Spleen (tissue), 11 donors: ENCODE measurements at regions not wholly inside any gene's neighbourhood (a gene's known extent, or its start where the extent isn't known, plus 50 kb on each side); places are given as distances from the start of the nearest gene placed in this dataset.
"Not testable (repeated sequence)": the region's sequence is repeated elsewhere in the genome, so short reads cannot be mapped to it uniquely, and the experiment has no call there.

Source experiments
- DNase-seq: peaks from one replicate; pipeline ENCODE4 v3.0.0-alpha.2; 2020
- H3K27ac ChIP-seq, 8 donors: fragments of 200-600 bp; sonication (generic) in 7 of 8; 1 replicate in 4 of 8; 2 replicates in 4 of 8; pipeline versions ENCODE4 v1.5.0 to v1.8.0; 2016 to 2021; ENCODE audit warnings: inconsistent platforms in 4 of 8, mild to moderate bottlenecking in 4 of 8, moderate library complexity in 1 of 8
- H3K27me3 ChIP-seq, 7 donors: fragments of 200-600 bp; sonication (generic) in 6 of 7; replicated peaks in 1 of 7; 1 replicate in 4 of 7; 2 replicates in 3 of 7; pipeline versions ENCODE4 v1.5.0 to v1.8.0; 2016 to 2021; ENCODE audit warnings: inconsistent platforms in 3 of 7, mild to moderate bottlenecking in 1 of 7
- H3K36me3 ChIP-seq, 6 donors: fragments of 200-600 bp; sonication (generic) in 5 of 6; 1 replicate in 4 of 6; 2 replicates in 2 of 6; pipeline versions ENCODE4 v1.5.0 to v1.8.0; 2016 to 2021; ENCODE audit warnings: inconsistent platforms in 2 of 6
- H3K4me1 ChIP-seq, 6 donors: fragments of 200-600 bp; sonication (generic) in 5 of 6; 1 replicate in 3 of 6; 2 replicates in 3 of 6; pipeline versions ENCODE4 v1.5.0 to v1.8.0; 2016 to 2021; ENCODE audit warnings: inconsistent platforms in 3 of 6
- H3K4me3 ChIP-seq, 8 donors: fragments of 200-600 bp; sonication (generic) in 7 of 8; 1 replicate in 4 of 8; 2 replicates in 4 of 8; pipeline versions ENCODE4 v1.5.0 to v1.8.0; 2016 to 2021; ENCODE audit warnings: inconsistent platforms in 4 of 8, mild to moderate bottlenecking in 4 of 8, moderate library complexity in 2 of 8
- H3K9me3 ChIP-seq, 8 donors: fragments of 200-600 bp; sonication (generic) in 7 of 8; 1 replicate in 4 of 8; 2 replicates in 4 of 8; pipeline versions ENCODE4 v1.5.0 to v1.8.0; 2016 to 2021; ENCODE audit warnings: inconsistent platforms in 4 of 8
- CTCF ChIP-seq, 11 experiments: fragments of 200-600 bp in 7 of 11; fragments of 450-650 bp in 4 of 11; sonication (generic) in 4 of 11; IDR thresholded peaks in 8 of 11; conservative IDR thresholded peaks in 3 of 11; 1 replicate in 7 of 11; 2 replicates in 4 of 11; pipeline versions ENCODE4 v1.4.0 to v1.8.0; 2016 to 2021; ENCODE audit warnings: antibody characterized with exemption in 11 of 11, inconsistent platforms in 4 of 11, mild to moderate bottlenecking in 1 of 11
- POLR2A ChIP-seq, 3 donors: fragments of 450-650 bp; IDR thresholded peaks; one replicate each; pipeline ENCODE4 v1.5.1; 2017; ENCODE audit warnings: antibody characterized with exemption in 3 of 3, mild to moderate bottlenecking in 1 of 3
- POLR2AphosphoS5 ChIP-seq, 3 donors: sonication (generic); formaldehyde crosslinking; IDR thresholded peaks; one replicate each; pipeline ENCODE4 v1.5.1; 2017; ENCODE audit warnings: antibody characterized with exemption in 3 of 3
- WGBS, 5 donors: extraction: QIAGEN DNeasy Blood & Tissue Kit in 3 of 5; methylation state at CpG; one replicate each; pipeline versions ENCODE4 v1.1.5 to v1.1.7; 2013 to 2018; 5-methylcytosine and 5-hydroxymethylcytosine counted together
- intact Hi-C: fragments of 100-400 bp; cut with DNase I; formaldehyde crosslinking; loops from one replicate; pipeline ENCODE4 v1.15.0; 2023; ENCODE audit warnings: low total_unique reads
- donor health status: healthy with polysubstance abuse.
- donor health status: DM: no; HTN: no; CAD: no; lungs with moderate emphysema.
- donor health status: DM: no; HTN: no; CAD: no.
- donor health status: Bipolar disorder and iron deficiency.
- donor health status: healthy.
- donor health status: DM: no; HTN: no; CAD: no.
- donor health status: DM: yes; HTN: yes; CAD: no.

GRCh38 chr6:82555801-82556200 lies 192.2 kb downstream of the TPBG start:
- 70 to 81% (median 76%) methylated on average over 1 of the region's 1 CpG for WGBS, 5 donors
- no peak overlapping the region for H3K4me3 ChIP-seq
- TF ChIP-seq CTCF (IDR thresholded peaks at IDR 0.05 in 8 of 11, conservative IDR thresholded peaks at IDR 0.05 in 3 of 11) = no peak
- no peak for TF ChIP-seq POLR2A (IDR thresholded peaks at IDR 0.05)
- no peak for TF ChIP-seq POLR2AphosphoS5 (IDR thresholded peaks at IDR 0.05)
- no peak for DNase-seq
- H3K9me3 ChIP-seq = no peaks in the 10 kb centered on the region
- intact Hi-C loops = no loop called here
- no peak overlapping the region for H3K27ac ChIP-seq
- H3K4me1 ChIP-seq = no peaks in the 10 kb centered on the region
- no peaks in the 10 kb centered on the region for H3K36me3 ChIP-seq
- no peaks in the 10 kb centered on the region for H3K27me3 ChIP-seq

GRCh38 chr6:82558531-82558930 lies 194.9 kb downstream of the TPBG start:
- WGBS, 5 donors = 86 to 93% (median 91%) methylated on average over 17 to 20 of the region's 20 CpGs
- H3K4me3 ChIP-seq, H3K27ac ChIP-seq, intact Hi-C loops, H3K4me1 ChIP-seq, H3K27me3 ChIP-seq, H3K9me3 ChIP-seq, DNase-seq, H3K36me3 ChIP-seq: not testable (repeated sequence)

- H3K36me3 ChIP-seq = no peaks in the 10 kb centered on the region
- 51 to 79% (median 63%) methylated on average over 1 of the region's 1 CpG for WGBS, 5 donors
- no peaks in the 10 kb centered on the region for H3K9me3 ChIP-seq
- TF ChIP-seq POLR2A (IDR thresholded peaks at IDR 0.05) = no peak
- TF ChIP-seq CTCF (IDR thresholded peaks at IDR 0.05 in 8 of 11, conservative IDR thresholded peaks at IDR 0.05 in 3 of 11) = no peak
- no peak for TF ChIP-seq POLR2AphosphoS5 (IDR thresholded peaks at IDR 0.05)
- no peak overlapping the region for H3K27ac ChIP-seq
- H3K27me3 ChIP-seq = no peaks in the 10 kb centered on the region
- no peaks in the 10 kb centered on the region for H3K4me1 ChIP-seq
- no peak overlapping the region for H3K4me3 ChIP-seq
- no peak for DNase-seq
- intact Hi-C loops = no loop called here
Measured at GRCh38 chr6:82567621-82568020, 204.0 kb downstream of the TPBG start.

GRCh38 chr6:82568290-82568993 lies 204.8 kb downstream of the TPBG start:
- Histone ChIP-seq H3K4me1 (no peaks in the 10 kb centered on the region), H3K27ac (no peak overlapping the region), H3K27me3 (no peaks in the 10 kb centered on the region), H3K9me3 (no peaks in the 10 kb centered on the region), H3K36me3 (no peaks in the 10 kb centered on the region), H3K4me3 (no peak overlapping the region)
- intact Hi-C loops = no loop called here
- DNase-seq = no peak
- TF ChIP-seq POLR2A (IDR thresholded peaks at IDR 0.05) = no peak
- no peak for TF ChIP-seq CTCF (IDR thresholded peaks at IDR 0.05 in 8 of 11, conservative IDR thresholded peaks at IDR 0.05 in 3 of 11)
- no peak for TF ChIP-seq POLR2AphosphoS5 (IDR thresholded peaks at IDR 0.05)
- WGBS, 5 donors = 73 to 80% (median 77%) methylated on average over 6 of the region's 6 CpGs

GRCh38 chr6:82569022-82569421 lies 205.4 kb downstream of the TPBG start:
- H3K9me3 ChIP-seq = no peaks in the 10 kb centered on the region
- no peak for DNase-seq
- no peaks in the 10 kb centered on the region for H3K27me3 ChIP-seq
- H3K36me3 ChIP-seq = no peaks in the 10 kb centered on the region
- H3K4me1 ChIP-seq = no peaks in the 10 kb centered on the region
- H3K27ac ChIP-seq = no peak overlapping the region
- intact Hi-C loops = no loop called here
- H3K4me3 ChIP-seq = no peak overlapping the region
- TF ChIP-seq POLR2AphosphoS5 (IDR thresholded peaks at IDR 0.05) = no peak
- no peak for TF ChIP-seq POLR2A (IDR thresholded peaks at IDR 0.05)
- TF ChIP-seq CTCF (IDR thresholded peaks at IDR 0.05 in 8 of 11, conservative IDR thresholded peaks at IDR 0.05 in 3 of 11) = no peak
- 96 to 100% (median 100%) methylated on average over 1 of the region's 1 CpG for WGBS, 5 donors
